ENCODE measurements at regions not wholly inside any gene's neighbourhood (a gene's known extent, or its start where the extent isn't known, plus 50 kb on each side); places are given as distances from the start of the nearest gene placed in this dataset.
"Not testable (repeated sequence)": the region's sequence is repeated elsewhere in the genome, so short reads cannot be mapped to it uniquely, and the experiment has no call there.

- DNase-seq, result no peak
Observed at GRCh38 chr3:106488331-106488730, 619.5 kb upstream of the CBLB start.

GRCh38 chr3:106491796-106492195 is 623.0 kb upstream of the CBLB start:
- DNase-seq, result no peak

GRCh38 chr3:106508331-106508893 is 639.6 kb upstream of the CBLB start:
- DNase-seq, result no peak

- DNase-seq, result no peak
Observed at GRCh38 chr3:106510206-106510605, 641.4 kb upstream of the CBLB start.

GRCh38 chr3:106512846-106513245 is 644.0 kb upstream of the CBLB start:
- DNase-seq, result no peak

- DNase-seq, result no peak
Observed at GRCh38 chr3:106514431-106514830, 645.6 kb upstream of the CBLB start.

GRCh38 chr3:106518516-106518915 is 649.7 kb upstream of the CBLB start:
- DNase-seq, result no peak

GRCh38 chr3:106522397-106522796 is 653.6 kb upstream of the CBLB start:
- DNase-seq, result no peak

GRCh38 chr3:106528932-106529331 is 660.1 kb upstream of the CBLB start:
- no peak for DNase-seq

GRCh38 chr3:106529738-106530137 is 660.9 kb upstream of the CBLB start:
- no peak for DNase-seq

- no peak for DNase-seq
Observed at GRCh38 chr3:106530367-106530766, 661.6 kb upstream of the CBLB start.

- not testable (repeated sequence) for DNase-seq
Observed at GRCh38 chr3:106531771-106532329, 663.0 kb upstream of the CBLB start.

- DNase-seq, result no peak
Observed at GRCh38 chr3:106533093-106533787, 664.4 kb upstream of the CBLB start.

- no peak for DNase-seq
Observed at GRCh38 chr3:106533788-106534160, 665.0 kb upstream of the CBLB start.

- DNase-seq, result peak; percentile 58
Observed at GRCh38 chr3:106534206-106534605, 665.4 kb upstream of the CBLB start.

- DNase-seq, result no peak
Observed at GRCh38 chr3:106540743-106541142, 671.9 kb upstream of the CBLB start.

GRCh38 chr3:106542101-106542769 is 673.4 kb upstream of the CBLB start:
- no peak for DNase-seq

- no peak for DNase-seq
Observed at GRCh38 chr3:106552351-106553043, 683.7 kb upstream of the CBLB start.

GRCh38 chr3:106560451-106560966 is 691.7 kb upstream of the CBLB start:
- no peak for DNase-seq

GRCh38 chr3:106566277-106566676 is 697.5 kb upstream of the CBLB start:
- no peak for DNase-seq

- DNase-seq, result no peak
Observed at GRCh38 chr3:106570426-106570825, 701.6 kb upstream of the CBLB start.

GRCh38 chr3:106573605-106574004 is 704.8 kb upstream of the CBLB start:
- DNase-seq, result no peak

- no peak for DNase-seq
Observed at GRCh38 chr3:106575029-106575428, 706.2 kb upstream of the CBLB start.
